GM03348 (cell line): ENCODE measurements at regions not wholly inside any gene's neighbourhood (a gene's known extent, or its start where the extent isn't known, plus 50 kb on each side); places are given as distances from the start of the nearest gene placed in this dataset.

Source experiments
- DNase-seq: peaks from one replicate; pipeline ENCODE4 v3.0.0; 2012; ENCODE audit warnings: low spot score

DNA sequence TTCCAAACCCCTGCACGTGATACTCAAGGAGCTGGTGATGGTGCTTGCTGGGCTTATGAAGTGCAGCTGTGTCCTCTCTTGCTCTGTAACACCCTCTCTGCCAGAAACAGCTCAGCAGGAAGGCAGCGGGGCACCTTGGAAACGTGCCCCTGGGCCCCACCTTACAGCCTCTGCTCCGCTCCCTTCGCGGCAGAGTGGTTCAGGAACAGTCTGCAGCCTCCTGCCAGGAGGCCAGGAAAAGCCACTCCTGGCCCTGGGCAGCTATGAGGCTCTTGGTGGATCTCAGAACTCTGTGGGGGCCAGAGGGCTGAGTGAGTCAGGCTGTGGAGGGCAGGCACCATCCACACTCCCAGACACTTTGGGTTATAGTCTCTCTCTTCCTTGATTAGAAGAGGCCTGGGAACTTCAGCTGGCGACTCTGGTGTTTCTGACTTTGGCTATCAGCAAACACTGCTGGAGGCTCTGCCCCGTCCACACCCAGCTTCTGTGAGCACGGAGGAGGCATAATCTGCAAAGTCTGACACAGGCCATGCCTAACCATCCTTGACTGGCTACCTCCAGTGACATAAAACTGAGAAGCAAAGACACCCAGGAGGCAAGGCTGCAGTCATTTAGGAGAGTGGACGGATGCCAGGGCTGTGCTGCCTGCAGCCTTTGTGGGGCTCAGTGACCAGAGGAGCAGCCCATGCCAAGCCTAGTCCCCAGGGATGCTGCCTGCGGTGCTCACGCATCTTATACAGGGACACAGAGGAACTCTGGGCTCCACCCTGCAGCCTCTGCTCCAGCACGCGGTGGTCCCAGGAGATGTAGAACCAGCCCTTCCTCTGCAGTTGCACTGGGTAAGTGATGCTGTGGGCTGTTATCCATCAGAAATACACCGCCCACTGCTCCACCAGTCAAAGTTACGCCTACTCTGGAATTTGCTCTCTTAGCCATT is 65.3 kb downstream of the METRNL start:
- peak; percentile 75 for DNase-seq

- no peak for DNase-seq
Measured at GRCh38 chr17:83145358-83145738, 65.9 kb downstream of the METRNL start.

DNA sequence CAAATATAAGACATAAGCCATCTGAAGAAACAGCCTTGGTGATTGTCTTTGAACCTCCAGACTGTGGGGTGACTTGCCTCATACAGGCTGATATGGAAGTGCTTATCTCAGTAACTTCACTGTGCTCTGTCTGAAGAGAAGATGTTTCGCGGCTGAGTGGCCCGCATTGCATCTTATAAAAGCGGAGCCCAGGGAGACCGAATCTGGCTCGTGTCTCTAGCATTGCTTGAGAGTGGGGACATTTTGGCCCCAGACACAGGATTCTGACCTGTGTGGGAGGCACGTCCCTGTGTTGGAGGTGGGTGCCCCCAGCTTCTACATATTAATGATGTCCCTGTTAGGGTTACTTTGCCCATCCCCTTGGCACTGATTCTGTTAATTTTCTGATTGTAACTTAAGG is 66.4 kb downstream of the METRNL start:
- DNase-seq, result peak; percentile 2

- DNase-seq, result no peak
Measured at GRCh38 chr17:83146347-83146746, 66.9 kb downstream of the METRNL start.

DNA sequence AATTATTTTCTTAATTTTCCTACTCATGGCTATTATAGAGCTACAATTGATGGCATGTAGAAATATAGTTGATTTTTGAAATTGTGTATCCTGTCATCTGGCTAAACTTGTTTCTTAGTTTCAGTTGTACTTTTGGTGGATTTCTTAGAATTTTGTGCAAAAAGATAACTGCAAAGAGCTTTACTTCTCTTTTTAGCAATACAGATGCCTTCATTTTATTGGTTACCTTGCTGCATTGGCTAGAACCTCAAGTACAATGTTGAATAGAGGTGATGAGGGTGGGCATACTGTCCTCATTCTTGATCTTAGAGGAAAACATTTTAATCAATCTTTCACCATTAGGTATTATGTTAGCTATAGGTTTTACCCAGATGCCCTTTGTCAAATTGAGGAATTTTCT is 67.9 kb downstream of the METRNL start:
- no peak for DNase-seq

DNA sequence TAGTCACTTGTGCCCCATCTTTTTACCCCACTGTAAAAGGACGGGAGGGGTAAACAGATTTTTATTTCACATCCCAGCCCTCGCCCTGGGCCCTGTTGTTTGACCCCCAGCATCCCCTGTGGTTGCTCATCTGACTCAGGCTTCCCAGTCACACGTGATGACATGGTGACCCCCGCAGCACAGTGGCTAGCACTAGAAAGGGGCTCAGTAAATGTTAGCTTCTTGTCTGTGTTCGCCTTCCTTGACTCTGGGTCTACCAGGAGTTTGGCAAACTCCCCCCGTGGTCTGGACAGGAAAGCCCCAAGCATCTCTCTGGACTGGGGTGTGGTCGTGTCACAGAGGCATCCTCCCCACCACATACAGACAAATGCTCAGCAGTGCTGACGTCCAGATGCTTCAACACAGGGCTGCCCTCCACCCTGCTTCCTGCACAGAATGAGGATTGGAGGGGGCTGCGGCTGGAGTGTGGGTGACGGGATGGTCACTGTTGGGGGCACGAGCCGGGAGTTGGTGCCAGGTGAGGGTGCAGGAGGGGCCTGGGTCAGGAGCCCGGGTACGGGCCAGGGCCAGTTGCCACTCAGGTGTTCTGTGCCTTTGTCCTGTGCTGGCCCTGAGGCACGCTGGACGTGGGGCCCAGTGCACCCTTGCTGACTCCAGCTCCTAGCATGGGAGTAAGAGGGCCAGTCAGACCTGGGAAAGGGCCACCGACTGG is 69.1 kb downstream of the METRNL start:
- DNase-seq, result no peak

- DNase-seq, result no peak
Measured at GRCh38 chr17:83149029-83149725, 69.8 kb downstream of the METRNL start.

- DNase-seq, result no peak
Measured at GRCh38 chr17:83149761-83150251, 70.4 kb downstream of the METRNL start.

DNA sequence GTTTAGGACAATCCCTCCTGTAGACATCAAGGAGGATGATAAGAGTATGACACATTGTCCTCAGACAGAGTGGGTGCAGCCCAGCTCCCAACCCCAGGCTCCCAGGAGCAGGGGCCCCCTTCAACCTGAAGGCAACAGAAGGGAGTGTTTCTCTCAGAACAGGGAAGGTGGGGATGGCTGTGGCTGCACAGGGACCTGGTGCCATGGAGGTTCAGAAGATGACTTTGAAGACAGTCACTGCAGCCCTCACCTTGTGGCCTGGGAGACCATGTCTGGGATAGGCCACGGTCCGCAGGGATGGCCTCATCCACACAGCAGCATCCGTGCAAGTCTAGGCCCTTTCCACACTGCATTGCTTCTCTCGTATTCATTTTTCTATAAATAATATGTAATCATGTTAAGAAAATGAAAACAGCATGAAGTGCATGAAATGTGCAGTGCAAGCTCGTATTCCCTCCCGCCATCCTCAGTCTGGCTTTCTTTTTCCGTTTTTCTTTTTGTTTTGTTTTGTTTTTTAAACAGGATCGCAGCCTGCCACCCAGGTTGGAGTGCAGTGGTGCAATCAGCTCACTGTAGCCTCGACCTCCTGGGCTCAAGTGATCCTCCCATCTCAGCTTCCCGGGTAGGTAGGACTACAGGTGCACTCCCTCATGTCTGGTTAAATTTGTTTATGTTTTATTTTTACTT is 71.1 kb downstream of the METRNL start:
- no peak for DNase-seq

GRCh38 chr17:83151056-83151441 is 71.6 kb downstream of the METRNL start:
- DNase-seq, result no peak

GRCh38 chr17:83151442-83152226 is 72.2 kb downstream of the METRNL start:
- DNase-seq, result no peak

- no peak for DNase-seq
Measured at GRCh38 chr17:83152227-83152744, 72.9 kb downstream of the METRNL start.

DNA sequence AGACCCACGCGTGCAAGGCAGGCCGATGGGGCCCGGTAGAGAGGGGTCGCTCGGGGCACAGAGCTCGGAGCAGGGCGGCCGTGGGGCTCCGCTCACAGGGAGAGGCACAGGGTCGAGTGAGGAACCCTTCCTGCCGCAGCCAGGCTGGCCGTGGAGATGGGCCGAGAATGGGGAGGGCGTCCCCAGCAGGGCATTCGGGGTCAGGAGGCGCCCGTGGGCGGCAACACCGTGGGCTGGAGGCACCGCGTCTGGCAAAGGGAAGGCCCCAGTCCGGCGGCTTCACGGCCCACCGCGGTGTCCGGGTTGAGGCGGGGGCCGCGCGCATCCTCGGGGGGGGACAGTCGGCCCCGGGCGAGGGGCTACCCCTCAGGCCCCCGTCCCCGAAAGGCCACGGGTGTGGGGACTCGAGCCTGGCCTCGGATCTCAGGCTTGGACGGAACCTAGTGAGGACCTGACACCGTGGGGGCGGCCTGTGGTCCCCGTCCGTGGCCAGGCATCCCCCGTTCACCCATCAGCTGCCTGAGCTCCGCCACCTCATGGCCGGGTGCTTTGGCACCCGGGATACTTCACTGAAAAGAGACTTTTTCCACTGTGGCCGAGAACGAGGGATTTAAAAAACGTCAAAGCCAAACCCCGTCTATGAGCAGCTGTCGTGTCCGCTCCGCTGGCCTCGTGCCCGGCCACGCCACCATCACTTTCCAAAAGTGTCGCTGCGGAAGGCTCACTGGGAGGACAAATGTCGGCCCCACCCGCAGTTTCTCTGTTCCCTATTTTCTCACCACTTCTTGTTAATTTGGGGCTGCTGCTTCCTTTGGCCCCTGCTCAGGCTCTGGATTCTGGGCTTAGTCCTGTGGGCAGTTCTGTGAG is 73.6 kb downstream of the METRNL start:
- no peak for DNase-seq

DNA sequence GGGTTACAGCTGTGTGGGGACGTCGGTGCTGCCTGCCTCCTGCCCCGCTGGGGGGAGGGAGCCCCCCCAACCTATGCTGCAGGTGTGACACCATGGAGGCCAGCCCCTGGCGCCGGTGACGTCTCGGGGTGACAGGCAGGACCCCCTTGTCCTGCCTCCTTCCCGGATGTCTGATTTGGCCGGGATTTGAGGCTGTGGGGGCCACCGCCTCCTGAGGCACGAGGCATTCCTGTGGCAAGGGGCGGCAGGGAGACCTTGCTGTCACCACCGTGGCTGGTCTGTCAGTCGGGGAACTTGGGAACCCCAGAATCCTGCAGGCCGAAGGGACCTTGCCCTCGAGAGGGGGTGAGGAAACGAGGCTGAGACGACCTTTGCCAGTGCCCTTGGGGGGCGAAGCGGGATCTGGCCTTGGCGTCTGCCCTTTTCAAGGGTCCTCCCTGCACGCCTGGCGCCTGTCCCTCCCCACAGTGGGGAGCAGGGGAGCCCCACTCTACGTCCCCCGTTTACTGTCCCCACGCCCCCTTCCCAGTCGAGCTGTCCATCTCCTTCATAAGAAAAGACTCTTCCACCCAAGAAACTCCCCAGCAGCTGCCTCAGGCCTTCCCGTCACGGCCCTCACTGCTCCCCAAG is 74.4 kb downstream of the METRNL start:
- DNase-seq, result no peak

- DNase-seq, result no peak
Measured at GRCh38 chr17:83154311-83155127, 75.1 kb downstream of the METRNL start.

GRCh38 chr17:83155128-83156121 is 76.0 kb downstream of the METRNL start:
- peak; percentile 79 for DNase-seq

DNA sequence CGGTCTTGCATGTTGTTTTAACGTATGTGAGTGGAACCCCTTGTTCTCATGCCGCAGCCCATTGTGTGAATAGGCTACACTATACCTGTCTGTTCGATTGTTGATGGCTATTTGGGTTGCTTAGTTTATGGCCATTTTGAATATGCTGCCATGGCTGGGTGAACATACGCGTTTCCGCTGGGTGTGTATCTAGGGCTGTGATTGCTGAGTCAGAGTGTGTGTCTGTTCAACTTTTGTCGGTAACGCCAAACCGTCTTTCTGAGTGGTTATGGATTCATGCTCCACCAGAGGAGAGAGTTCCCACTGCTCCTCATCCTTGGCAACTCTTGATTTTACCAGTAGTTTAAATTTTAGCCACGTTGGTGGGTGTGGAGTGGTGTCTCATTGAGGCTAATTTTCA is 77.0 kb downstream of the METRNL start:
- DNase-seq, result no peak
